Esophagus muscularis mucosa (tissue), 3 donors: ENCODE measurements at regions not wholly inside any gene's neighbourhood (a gene's known extent, or its start where the extent isn't known, plus 50 kb on each side); places are given as distances from the start of the nearest gene placed in this dataset.

Experiments used
- CTCF ChIP-seq, 3 experiments: fragments of 200-600 bp in 2 of 3; fragments of 450-650 bp in 1 of 3; sonication (generic) in 2 of 3; IDR thresholded peaks; one replicate each; pipeline ENCODE4 v1.5.1; 2017 to 2019; ENCODE audit warnings: antibody characterized with exemption in 3 of 3, mild to moderate bottlenecking in 2 of 3, moderate library complexity in 1 of 3
- EP300 ChIP-seq: sonication (generic); formaldehyde crosslinking; IDR thresholded peaks from one replicate; pipeline ENCODE4 v1.6.1; 2017; ENCODE audit warnings: antibody characterized with exemption

DNA sequence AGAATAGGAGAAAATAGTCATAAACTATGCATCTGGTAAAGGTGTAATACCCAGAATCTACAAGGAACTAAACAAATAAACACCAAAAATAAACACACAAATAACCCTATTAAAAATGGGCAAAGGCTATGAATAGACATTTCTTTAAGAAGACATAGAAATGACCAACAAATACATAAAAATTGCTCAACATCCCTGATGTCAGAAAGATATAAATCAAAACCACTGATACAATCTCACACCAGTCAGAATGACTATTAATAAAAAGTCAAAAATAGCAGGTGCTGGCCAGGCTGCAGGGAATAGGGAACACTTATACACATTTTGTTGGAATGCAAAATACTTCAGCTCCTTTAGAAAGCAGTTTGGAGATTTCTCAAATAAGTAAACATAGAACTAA, 352.1 kb upstream of the SLITRK1 start:
- no peak for TF ChIP-seq CTCF (IDR thresholded peaks at IDR 0.05)
- TF ChIP-seq EP300, result no peak
